GM21447 (cell line): ENCODE measurements at regions not wholly inside any gene's neighbourhood (a gene's known extent, or its start where the extent isn't known, plus 50 kb on each side); places are given as distances from the start of the nearest gene placed in this dataset.

ENCODE experiments used
- ATAC-seq: cut with Tn5 transposase; IDR thresholded peaks from one replicate; pipeline ENCODE4 v1.9.1; 2021; ENCODE audit not compliant: unreplicated experiment

DNA sequence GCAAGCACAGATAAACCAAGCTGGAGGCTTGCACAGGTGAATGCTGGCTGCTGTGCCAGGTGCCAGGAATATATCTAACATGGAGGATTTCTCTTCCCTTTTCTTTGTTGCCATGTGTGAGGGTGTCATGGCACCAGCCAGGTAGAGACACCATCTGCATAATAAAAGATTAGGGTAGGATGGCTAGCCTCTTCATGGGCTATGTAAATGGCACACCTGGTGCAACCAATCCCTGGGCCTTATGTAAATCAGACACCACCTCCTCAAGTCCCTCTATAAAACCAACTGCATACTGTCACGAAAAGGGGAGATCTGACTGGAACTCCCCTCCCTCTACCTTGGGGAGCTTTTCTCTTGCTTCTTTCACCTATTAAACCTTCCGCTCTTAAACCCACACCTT lies 322.5 kb upstream of the POM121L12 start:
- no peak for ATAC-seq

DNA sequence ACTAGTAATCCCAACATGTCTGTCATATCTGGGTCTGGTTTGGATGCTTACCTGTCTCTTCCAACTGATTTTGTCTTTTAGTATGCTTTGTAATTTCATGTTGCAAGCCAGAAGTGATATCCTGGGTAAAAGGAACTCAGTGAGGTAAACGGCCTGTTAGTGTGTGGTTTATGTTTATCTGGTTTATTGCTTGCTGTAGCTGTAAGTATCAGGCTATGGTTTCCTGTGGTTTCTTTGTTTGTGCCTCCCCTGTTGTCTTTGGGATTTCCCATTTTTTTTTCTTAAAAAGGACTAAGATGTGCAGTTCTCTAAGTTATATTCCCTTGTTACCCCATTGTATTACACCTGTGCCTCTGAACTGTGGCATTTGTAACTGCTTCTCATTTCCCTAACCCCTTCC lies 323.5 kb upstream of the POM121L12 start:
- ATAC-seq = no peak

DNA sequence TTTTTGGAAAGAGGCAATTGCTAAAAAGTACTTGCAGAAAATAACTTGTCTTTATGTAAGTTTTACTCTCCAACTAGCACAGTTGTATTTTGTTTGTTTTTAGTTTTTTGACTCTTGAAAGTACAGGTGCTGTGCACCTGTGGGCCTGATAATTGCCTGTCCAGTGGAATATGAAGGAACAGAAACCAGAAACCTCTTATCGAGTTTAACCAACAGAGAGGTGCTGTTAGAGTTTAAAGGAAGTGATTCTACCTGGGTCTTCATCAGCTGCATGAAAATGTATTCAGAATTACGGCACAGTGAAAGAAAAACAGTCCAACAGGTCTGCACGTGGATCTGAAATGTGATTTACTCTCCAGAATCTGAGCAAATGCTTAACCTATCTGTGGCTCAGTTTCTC lies 326.6 kb upstream of the POM121L12 start:
- ATAC-seq = no peak

DNA sequence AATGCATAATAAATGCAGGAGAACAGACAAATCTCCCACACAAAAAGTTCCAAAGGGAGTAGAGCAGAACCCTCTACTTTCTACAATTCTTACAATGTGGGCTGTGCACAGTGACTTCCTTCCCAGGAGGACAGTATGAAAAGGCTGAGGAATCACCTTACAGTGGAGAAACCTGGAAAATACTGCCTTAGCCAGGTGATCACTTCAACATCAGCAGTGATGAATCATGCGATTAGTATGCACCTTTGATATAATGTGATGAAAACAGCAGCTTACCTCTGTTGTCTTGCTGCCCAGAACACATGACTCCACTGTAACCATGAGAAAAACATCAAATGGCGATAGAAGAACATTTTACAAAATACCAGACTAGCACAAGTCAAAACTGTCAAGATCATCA lies 329.7 kb upstream of the POM121L12 start:
- ATAC-seq = no peak

DNA sequence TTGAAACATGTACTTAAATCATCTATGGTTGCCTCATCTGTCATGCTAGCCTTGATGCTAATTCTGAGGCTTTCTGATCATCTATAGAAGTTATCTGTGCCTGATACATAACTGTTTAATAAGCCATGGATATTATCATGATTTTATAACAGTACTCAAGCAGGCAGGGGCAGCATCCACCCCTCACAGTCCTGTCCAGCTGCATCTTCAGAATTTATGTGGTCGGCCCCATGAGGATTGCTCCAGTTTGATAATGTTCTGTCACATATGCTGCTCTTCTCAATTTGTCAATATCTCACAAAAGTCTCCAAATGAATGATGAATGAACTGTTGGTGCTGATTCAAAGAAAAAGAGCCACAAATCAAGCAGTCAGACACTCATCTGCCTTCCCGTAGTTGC lies 335.1 kb upstream of the POM121L12 start:
- ATAC-seq = no peak

DNA sequence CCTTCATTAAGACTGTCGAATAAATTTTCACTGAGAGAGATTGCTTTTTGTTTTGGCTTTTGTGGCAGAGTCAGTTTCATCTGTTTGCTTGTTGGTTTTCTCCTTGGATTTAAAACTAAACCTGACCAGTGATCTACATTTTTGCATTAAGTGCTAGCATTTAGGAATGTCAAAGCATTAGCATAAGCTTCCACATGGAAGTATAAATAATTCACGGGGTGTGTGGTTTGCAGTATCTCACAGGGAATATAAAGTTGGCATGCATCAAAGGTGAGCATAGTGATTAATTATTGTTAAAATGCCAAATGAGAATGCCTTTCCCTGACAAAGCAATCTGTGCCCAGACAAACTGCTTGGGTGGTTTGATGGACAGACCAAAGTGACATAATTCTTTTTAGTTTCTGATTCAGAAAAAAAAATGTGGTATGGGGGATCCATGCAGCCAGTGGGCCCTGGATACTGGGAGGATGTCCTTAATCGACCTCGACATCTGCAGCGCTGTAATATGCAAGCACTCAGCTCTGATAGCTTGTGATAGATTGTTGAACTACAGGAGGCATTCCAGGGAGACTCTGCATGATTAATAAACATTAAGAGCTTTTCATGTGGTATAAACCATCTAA lies 339.3 kb upstream of the POM121L12 start:
- ATAC-seq = no peak

DNA sequence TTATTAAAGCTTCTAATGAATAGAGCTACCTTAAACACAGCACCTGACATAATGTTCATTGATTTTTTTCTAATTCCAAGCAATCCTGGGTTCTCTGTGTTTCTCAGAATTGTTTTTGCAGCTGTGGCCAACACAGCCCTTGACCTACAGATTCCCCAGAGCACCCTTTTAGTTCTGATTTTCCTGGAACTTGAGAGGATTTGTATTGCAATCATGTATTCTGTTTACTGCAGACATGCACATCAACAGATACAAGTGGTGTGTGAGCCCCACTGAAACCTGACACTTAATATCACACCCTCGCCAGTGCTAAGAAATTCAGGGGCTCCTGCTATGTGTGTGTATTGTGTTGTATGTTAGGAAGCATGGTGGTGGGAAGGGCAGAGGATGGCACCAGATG lies 344.2 kb upstream of the POM121L12 start:
- ATAC-seq = no peak

DNA sequence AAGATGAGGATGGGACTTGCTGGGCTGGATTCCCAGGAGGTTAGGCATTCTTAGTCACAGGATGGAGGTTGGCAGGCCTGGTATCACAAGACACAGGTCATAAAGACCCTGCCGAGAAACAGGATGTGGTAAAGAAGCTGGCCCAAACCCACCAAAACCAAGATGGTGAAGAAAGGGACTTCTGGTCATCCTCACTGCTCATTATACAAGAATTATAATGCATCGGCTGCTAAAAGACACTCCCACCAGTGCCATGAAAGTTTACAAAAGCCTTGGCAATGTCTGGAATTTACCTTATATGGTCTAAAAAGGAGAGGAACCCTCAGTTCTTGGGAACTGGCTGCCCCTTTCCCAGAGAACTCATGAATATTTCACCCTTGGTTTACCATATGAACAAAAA lies 345.5 kb upstream of the POM121L12 start:
- ATAC-seq = no peak

DNA sequence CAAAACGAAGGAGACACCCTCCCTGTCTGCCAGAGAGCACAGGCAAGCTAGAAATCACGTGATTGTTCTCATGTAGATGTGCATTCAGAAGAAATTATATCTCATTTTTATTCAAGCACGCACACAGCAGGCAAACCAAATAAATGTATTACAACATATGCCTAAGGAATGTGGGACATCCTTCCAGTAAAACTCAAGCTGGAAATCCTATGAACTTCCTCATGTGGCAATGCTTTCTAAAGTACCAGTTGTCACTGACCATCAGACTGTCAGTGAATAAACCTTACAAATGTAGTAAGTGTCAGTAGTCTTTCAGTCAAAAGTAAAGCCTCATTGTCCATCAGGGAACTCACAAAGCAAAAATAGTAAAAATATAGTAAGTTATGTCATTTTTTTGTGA lies 350.1 kb upstream of the POM121L12 start:
- ATAC-seq = no peak

DNA sequence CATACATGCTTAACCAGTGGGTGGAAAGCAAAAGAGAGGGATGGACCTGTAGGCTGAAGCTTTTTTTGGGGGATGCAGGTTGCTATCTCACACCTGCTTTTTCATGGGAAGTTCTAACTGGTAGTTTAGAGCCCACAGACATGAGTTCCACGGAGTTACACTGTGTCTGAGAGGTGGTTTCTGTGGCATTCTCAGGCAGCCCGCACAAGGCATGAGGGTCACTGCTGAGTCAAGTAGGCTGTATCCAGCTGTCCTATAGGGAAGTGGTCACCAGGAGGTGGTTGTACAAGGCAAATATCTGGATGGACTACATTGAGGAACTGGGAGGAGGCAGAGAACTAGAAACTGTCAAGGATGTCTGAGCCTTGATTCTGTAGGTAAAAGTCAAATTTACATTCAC lies 351.0 kb upstream of the POM121L12 start:
- no peak for ATAC-seq

DNA sequence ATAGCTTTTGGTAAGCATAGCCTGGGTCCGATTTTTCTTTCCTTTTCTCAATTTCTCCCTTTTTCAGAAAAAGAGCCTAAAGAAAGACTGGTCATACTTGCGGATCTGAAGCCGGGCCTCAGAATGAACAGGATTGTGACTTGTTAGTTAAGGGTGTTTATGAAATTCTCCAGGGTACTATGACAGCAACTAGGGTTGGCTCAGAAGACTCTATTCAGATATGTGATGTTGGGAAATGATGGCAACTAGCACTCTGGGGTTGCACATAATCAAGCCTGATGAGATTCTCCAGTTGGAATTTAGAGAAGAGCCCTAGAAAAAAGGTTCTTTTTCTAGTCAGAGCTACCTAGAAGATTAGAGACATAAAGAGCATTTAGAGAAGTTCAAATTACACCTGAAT lies 352.4 kb upstream of the POM121L12 start:
- ATAC-seq = no peak

DNA sequence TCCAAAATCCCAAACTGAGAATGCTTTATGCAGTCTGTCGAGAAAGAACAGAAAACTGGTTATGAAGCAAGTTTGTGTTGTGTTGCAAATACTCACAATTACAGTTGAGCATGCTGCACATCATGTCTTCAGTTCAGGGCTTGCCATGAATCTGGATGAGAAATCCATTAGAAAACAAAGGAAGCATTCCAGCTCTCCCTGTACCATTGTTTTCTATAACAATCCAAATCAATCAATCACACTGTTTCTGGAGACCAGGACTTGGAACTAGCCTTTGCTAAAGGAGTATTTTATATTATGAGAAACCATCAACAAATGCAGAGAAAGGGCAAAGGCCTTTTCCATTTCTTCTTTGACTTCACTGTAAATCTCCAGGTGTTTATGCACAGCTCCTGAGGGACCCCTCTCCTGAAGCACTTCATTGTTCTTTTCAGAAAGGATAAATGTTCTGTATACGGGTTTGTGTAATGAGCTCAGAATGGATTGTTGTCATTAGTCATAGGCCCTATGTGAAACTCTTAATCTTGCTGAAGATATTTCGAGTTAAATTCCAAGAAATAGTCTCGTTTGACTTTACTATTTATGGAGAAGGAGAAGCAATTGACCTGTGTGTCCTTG lies 364.7 kb upstream of the POM121L12 start:
- ATAC-seq = no peak

DNA sequence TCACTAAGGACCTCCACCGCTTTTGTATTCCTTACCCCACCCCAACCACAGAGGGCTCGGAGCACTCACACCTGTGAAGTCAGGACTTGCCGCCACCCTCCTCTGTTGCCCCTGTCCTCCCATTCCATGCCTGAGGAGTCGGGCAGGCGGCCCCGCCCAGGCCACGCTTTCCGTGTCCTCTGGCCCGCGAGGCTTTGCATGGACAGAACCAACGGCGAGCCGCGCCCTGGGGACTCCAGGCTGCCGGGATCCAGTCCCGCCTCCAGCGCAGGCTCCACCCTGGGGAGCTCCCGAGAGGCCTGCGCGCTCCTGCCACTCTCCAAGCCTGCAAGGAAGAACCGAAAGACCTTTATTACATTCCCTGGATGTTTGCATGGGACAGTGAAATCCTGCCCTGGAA lies 366.4 kb upstream of the POM121L12 start:
- no peak for ATAC-seq

DNA sequence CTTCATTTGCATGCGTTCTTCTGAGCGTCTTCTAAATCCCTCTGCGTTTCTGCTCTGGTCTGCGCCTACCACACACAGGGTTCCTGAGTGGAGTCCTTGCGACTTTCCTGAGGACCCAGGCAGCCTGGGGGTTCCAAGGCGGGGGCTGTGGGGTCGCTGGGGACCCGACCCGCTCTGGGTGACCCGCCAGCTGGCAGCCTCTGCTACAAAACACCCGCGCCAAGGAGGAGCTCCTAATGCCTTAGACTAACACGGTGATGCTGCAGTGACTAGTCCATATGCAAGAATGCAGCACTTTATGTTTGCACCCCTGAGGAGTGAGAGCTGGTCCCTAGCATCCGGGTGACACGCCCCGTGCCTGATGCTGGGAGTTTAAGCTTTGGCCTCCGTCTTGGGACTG lies 367.0 kb upstream of the POM121L12 start:
- no peak for ATAC-seq

DNA sequence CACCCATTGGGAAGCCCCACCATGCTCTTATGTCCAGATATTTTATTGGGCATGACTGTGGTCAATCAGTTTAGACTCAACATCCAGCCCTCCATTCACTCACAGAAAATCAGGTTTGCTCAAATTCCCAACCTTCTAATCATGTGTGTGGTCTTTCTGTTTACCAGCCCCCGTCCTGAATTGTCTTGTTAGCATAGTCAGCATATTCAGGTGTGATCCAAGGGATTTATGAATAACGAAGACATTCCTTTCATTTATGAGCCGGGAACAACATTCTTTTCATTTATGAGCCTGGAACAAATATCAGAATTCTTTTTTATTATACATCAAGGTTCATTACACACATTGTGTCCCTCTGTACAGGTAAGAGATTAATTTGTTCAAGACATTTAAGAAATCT lies 376.3 kb upstream of the POM121L12 start:
- no peak for ATAC-seq

DNA sequence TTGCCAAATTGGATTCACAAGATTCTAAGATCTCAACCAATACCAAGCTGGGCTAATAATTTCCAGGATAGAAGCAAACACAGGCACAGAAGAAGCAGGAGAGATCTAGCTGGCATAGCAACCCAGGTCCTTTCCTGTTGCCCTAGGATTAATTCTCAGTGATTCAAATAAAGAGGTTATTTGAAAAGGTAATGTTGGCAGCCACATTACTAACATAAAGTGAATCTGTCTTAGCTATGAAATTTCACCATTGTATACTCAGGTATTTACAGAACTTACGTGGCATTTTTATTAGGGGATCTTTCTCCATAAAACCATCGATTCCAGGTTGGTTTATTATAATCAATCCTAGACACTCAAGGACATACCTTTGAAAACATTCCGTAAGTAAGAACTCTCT lies 379.3 kb upstream of the POM121L12 start:
- no peak for ATAC-seq

DNA sequence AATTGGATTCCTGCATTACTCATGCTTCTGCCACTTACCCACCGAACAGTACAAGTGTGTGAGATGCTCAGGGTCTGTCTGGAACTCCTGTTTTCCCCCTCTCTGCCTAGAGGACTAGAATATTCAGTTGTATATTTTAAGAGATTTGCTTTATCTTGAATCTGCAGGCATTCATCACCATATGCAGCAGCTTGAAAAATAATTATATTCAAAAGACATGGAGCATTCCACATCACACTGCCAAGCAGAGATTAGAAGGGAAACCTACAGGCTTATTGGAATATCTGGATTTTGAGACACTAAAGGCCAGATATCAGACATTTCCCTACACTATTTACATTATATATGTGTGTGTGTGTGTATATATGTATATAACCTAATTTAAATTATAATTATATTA lies 382.8 kb upstream of the POM121L12 start:
- no peak for ATAC-seq

DNA sequence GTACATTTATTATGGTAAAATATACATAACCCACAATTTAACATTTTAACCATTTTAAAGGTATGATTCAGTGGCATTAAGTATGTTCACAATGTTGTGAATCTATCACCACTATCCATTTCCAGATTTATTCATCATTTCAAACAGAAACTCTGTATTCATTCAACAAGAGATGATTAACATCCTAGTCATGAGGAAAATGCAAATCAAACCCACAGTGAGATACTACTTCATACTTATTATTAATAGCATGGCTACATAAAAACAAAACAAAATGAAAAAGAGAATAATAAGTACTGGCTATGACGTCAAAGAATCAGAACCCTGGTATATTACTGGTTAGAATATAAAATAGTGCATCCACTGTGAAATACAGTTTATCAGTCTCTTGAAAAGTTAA lies 386.6 kb upstream of the POM121L12 start:
- ATAC-seq = no peak

DNA sequence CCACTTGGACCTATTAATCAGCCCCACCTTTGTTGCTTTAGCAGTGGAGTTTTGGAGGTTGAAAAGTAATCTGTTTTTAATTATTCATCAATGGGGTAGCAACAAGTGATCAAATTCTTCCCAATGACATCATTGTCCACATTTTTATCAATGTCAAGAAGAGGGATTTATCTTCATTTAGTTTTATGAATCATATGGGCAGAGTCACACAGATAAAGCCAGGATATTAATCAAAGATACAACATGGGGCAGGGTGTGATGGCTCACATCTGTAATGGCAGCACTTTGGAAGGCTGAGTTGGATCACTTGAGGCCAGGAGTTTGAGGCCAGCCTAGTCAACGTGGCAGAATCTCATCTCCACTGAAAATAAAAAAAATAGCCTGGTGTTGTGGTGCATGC lies 388.4 kb upstream of the POM121L12 start:
- ATAC-seq = no peak

DNA sequence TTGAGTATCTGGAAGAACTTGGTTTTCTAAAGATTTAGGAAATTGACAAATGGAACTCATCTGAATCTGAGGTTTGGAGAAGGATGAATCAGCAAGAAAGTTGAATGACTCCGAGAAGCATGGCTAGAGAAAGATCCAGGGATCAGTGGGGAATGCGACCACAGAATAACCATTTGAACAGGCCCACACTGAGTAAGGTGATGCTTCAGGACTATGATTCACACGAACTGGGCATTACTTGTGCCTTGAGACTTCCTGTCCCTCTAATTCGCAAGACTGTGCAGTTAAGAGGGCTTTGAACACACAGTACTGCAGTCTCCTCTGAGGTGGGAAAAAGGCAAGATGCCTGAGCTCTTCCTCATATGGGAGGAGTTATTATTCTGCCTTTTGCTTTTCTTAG lies 395.5 kb upstream of the POM121L12 start:
- no peak for ATAC-seq

DNA sequence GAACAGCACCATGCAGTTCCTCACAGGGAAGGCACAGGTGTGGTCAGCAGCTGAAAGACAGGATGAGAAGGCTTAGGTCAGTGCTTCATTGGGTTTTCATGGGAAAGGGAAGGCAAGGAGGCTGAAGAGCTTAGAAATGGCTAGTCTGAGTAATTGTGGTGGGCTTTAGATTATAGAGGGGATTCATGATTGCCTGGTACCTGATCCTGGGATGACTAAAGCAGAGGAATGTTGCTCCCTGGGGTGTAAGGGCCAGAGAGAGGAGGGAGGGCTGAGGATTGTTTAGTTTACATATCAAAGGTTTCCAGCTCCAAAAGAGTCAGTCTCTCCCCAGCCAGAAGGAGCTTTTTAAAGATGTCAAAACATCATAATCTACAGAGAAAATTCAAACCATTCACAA lies 396.3 kb upstream of the POM121L12 start:
- no peak for ATAC-seq

DNA sequence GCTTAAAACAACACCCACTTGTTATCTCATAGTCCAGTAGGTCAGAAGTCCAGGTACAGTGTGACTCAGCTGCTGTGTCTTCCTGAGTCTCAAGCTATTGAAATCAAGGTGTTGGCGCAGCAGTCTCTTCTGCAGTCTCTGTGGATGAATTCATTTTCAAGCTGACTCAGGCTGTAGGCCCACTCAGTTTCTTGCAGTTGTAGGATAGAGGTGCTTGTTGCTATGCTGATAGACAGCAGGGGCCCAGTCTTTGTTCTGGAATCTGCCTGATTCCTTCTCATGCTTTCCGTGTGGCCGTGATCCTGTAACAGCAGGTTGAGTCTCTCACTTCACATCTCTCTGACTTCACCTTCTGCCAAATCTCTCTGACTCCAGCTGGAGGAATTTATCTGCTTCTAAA lies 400.4 kb upstream of the POM121L12 start:
- no peak for ATAC-seq

DNA sequence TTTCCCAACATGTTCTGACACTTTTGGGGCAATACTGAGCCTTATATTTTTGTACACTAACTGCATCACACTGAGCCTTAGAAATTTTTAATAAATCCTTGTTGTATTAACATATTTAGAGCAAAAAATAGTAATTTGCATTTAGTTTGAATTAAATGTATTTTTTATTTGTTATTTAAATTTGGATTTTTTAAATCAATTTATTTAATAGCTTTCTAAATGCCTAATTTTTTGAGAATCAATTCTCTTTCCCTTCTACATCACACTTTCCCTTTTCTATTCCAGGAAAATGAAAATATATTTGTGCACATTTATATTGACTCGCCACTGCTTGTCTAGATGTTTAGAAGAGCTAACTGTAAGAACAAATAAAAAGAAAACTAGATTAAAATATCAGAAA lies 414.6 kb upstream of the POM121L12 start:
- ATAC-seq = no peak
